ENCODE measurements at regions not wholly inside any gene's neighbourhood (a gene's known extent, or its start where the extent isn't known, plus 50 kb on each side); places are given as distances from the start of the nearest gene placed in this dataset.

DNA sequence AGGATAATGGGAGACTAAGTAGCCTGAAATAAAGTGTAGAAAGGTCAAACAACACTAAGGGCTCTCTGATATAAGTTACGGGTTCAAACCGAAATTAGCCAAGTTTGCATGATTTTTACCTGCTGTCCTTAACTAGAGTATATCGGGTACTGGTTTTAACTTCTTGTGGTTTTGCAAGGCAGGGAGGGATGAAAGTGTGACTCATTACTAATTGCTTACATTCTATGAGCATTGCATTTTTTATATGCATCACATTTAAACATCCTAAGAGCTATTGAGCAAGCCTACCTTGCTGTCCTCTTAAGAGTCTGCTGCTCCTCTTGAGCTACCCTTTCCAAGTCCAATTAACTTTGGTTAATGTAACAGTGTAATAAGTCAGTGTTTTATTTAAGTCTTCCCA is 415.4 kb downstream of the SLITRK5 start:
- DNase-seq (ENCODE audit: low spot score): no peak

GRCh38 chr13:88097541-88097940 is 426.4 kb downstream of the SLITRK5 start:
- no peak for DNase-seq (ENCODE audit: low spot score)

DNA sequence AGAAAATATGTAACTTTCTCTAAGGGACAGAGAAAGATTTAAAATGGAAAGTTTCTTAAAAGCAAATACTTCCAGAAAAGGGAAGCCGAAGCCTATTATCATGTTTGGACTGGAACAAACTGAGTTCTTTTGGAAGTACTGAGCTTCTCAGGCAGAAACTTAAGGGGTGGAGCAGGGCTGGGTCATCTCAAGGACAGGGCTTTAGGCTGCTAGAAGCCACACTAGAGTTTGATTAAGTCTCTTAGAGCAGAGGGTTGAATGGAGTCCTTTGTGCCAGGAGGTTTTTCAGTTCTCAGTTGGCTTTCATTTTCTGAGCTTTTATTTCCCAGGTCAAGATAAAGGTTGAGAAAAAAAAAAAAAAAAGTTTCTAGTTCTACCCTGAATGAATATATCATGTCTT is 432.7 kb downstream of the SLITRK5 start:
- DNase-seq (ENCODE audit: low spot score): no peak

GRCh38 chr13:88104576-88104975 is 433.4 kb downstream of the SLITRK5 start:
- DNase-seq (ENCODE audit: low spot score): no peak

GRCh38 chr13:88107570-88107969 is 436.4 kb downstream of the SLITRK5 start:
- peak; percentile 75 for DNase-seq (ENCODE audit: low spot score)

GRCh38 chr13:88112526-88112925 is 441.4 kb downstream of the SLITRK5 start:
- DNase-seq (ENCODE audit: low spot score): no peak

- DNase-seq (ENCODE audit: low spot score): no peak
These were observed 444.8 kb downstream of the SLITRK5 start for GRCh38 chr13:88115976-88116375.

DNA sequence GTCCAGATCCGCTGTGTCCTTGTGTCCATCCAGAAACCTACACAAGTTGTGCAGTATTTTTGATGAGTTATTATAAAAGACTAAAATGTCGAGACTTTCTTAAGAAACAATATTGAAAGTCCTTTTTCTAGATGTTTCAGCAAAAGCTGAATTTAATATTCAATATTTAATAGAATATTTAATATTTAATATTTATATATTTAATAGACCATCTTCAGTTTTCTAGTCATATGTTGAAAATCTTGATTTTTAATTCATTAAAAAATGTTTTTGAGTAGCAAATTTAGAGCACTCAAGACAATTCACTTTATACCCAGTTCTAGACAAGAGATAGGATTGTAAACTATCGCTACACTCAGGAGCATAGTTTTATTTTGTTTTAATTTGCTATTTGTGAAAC is 447.8 kb downstream of the SLITRK5 start:
- no peak for DNase-seq (ENCODE audit: low spot score)

DNA sequence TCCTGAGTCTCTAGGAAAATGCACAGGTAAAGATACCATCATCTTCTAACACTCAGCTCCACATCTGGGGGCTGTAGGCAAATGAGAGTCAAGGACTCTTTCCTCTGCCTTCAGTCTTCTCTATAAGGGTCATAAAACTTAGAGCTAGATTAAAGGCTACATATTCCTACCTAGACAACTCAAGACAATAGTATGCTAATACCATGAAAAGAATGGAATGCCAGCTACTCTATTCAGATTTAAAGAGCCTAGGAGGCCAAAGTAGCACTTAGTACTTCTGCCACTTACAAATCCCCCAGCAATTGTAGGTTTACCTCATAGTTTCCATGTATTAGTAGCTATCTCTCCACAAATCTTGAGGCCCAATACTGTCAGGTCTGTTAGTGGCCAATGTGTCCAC is 453.0 kb downstream of the SLITRK5 start:
- no peak for DNase-seq (ENCODE audit: low spot score)

GRCh38 chr13:88125055-88125454 is 453.9 kb downstream of the SLITRK5 start:
- no peak for DNase-seq (ENCODE audit: low spot score)

DNA sequence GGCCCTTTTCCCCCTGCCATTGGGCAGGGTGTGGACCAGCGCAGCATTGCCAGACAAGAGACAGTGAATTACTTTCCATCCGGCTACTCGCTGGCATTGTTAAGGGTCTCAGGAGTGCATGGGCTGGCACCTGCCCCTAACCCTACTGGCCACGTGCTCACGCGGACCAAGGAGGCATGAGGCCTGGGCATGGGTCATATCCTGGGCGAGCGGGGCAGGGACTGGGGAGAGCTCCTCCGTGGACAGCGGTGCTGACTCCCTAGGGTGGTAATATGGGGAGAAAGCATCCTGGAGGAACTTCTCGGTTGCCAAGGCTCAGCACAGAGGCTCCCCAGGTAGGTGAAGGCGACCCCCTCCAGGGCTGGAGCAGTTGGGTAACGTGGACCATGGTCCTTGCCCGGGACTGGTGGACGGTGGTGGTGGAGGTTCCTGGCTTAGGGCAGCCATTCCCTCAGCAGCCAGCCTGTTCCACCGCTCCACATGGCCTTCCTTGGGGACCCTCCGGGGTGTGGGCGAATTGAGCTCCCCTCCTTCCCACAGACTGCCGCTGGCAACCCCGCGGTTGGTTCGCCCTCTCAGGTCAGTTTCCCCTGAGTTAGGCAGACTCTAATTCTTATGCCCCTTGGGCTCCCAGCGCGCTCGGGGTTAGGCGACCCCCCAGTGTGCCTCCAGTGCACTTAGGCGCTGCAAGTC is 465.1 kb downstream of the SLITRK5 start:
- DNase-seq (ENCODE audit: low spot score): no peak

- DNase-seq (ENCODE audit: low spot score): no peak
These were observed 471.5 kb downstream of the SLITRK5 start for GRCh38 chr13:88142653-88143052.

- no peak for DNase-seq (ENCODE audit: low spot score)
These were observed 473.4 kb downstream of the SLITRK5 start for GRCh38 chr13:88144580-88144979.

DNA sequence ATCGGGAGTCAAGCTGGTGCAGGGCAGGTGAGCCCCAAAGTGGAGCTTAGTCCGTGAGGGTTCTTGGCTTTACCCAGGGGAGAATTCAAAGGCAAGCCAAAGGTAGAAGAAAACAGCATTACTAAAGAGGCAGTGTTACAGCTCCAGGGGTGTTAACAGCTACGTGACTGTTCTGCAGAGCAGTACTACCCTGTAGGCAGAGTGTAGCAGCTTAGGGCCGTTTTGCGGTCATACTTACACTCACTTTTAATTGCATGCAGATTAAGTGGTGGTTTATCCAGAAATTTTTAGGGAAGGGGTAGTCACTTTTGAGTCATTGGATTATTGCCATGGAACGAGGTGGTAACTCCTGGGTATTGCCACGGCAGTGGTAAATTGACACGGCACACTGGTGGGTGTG is 482.2 kb downstream of the SLITRK5 start:
- DNase-seq (ENCODE audit: low spot score): no peak

DNA sequence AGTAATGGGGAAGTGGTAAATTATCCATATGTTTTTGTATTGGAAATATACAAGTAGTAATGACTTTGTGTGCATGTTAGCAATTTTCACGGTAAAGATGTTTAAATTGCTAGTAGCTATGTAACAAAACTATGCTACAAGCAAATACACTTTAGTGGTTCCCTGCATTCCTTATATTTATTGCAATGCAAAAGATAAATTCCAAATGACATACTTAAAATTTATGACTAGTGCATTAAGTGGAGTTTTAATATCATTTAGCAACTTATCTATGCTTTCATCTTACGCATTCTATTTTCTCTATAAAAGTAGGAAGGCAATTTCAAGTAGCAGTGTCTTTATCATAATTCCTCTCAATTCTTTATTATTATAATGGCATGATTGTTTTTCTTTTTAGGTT is 482.8 kb downstream of the SLITRK5 start:
- DNase-seq (ENCODE audit: low spot score): no peak

DNA sequence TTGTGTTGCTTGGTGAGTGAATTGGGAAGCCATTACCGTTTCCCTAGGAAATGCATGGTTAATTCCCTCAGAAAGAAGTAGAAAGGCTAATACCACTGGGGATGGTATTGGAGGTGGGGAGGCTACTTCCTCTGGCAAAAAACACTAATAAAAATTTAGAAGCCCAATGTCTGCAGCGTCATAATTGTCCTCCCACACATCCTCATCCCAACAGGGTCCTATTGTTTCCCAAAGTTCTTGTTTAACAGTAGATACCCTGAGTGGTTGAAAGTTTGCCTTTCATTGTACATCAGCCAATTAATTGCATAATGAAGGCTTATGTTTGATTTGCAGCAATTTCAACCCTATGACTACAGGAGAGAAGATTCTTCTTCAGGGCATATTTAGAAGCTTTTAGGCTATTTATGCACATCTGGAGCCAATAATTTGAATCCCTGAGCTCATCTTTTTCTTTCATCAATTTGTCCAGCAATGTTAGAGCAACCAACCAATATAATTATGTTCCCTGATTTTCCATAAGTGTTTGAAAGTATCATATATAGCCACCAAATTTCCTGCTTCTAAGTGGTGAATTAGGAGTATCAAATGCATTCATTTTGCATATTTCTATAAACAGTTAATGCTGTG is 491.0 kb downstream of the SLITRK5 start:
- no peak for DNase-seq (ENCODE audit: low spot score)

DNA sequence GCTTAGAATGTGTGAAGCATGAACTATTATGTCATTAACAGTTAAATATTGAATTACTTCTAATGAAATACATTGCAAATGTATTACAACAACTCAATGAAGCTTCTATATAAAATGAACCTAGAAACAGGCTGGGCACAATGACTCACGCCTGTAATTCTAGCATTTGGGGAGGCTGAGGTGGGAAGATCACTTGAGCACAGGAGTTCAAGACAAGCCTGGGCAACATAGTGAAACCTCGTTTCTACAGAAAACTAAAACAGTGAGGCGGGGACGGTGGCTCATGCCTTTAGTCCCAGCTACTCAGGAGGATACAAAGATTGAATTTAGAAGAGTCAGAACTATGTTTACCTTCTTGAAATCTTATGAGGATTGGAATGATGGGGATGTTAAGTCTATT is 505.1 kb downstream of the SLITRK5 start:
- no peak for DNase-seq (ENCODE audit: low spot score)

DNA sequence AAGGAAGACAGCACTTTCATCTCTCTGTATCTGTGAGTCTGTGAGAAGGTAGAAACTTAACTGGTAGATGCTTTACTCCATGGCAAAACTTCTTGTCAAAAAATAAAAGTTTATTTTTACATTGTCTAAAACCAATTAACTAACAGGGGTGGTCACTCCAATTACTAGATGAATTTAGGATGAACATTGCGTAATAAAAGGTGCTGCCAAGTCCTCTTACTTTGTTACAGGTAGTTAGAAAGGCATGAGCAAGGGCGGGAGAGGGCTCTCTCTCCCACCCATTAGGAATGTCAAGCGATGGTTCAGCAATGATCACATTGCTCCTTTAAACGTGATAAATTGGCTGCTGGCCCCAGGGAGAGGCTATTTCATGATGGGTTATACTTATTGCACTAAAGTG is 512.3 kb downstream of the SLITRK5 start:
- no peak for DNase-seq (ENCODE audit: low spot score)

- no peak for DNase-seq (ENCODE audit: low spot score)
These were observed 517.8 kb downstream of the SLITRK5 start for GRCh38 chr13:88188986-88189385.

- no peak for DNase-seq (ENCODE audit: low spot score)
These were observed 518.6 kb downstream of the SLITRK5 start for GRCh38 chr13:88189728-88190127.

GRCh38 chr13:88196106-88196505 is 524.9 kb downstream of the SLITRK5 start:
- no peak for DNase-seq (ENCODE audit: low spot score)

- no peak for DNase-seq (ENCODE audit: low spot score)
These were observed 546.2 kb downstream of the SLITRK5 start for GRCh38 chr13:88217372-88217771.

DNA sequence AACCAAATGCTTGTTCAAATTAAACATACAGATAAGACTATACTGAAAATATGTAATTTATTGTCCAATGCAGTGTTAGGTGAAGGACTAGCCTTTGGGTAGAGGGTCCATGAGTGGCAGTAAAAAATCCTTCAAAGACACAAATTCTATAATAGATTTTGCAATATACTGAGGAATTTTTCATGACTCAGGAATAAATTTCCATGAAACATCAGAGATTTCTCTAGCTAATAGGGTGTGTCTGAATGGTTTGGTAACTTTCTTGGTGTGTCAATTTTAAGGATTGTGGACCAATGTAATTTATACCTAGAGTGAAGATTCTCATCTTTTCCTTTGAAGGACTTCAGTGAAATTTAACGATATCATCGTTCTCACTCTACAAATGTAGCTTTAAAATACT is 546.7 kb downstream of the SLITRK5 start:
- no peak for DNase-seq (ENCODE audit: low spot score)

DNA sequence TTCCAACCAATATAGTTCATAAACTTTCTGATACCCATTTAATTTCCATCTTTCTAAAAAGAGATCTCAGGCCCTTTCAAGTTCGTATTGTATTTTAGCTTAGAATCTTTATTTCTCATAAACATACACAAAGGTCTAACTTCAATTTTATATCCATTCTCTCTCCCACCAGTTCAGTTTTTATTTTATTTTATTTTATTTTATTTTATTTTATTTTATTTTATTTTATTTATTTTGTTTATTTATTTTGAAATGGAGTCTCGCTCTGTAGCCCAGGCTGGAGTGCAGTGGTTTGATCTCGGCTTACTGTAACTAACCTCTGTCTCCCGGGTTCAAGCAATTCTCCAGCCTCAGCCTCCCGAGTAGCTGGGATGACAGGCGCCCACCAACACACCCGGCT is 552.8 kb downstream of the SLITRK5 start:
- no peak for DNase-seq (ENCODE audit: low spot score)
